Fibroblast of skin of left quadriceps (primary cell): ENCODE measurements at regions not wholly inside any gene's neighbourhood (a gene's known extent, or its start where the extent isn't known, plus 50 kb on each side); places are given as distances from the start of the nearest gene placed in this dataset.
"Not testable (repeated sequence)": the region's sequence is repeated elsewhere in the genome, so short reads cannot be mapped to it uniquely, and the experiment has no call there.

Source experiments
- DNase-seq, 2 experiments: peaks; one replicate each; pipeline ENCODE4 v3.0.0-alpha.2; 2013; ENCODE audit warnings: low read depth in 2 of 2

- DNase-seq, result no peak
These were observed 215.9 kb downstream of the RNF152 start for GRCh38 chr18:61676773-61677434.

- no peak for DNase-seq
These were observed 223.5 kb downstream of the RNF152 start for GRCh38 chr18:61669320-61669719.

GRCh38 chr18:61666876-61667590 lies 225.8 kb downstream of the RNF152 start:
- no peak for DNase-seq

GRCh38 chr18:61664419-61665084 lies 228.3 kb downstream of the RNF152 start:
- no peak for DNase-seq

- no peak for DNase-seq
These were observed 230.1 kb downstream of the RNF152 start for GRCh38 chr18:61662726-61663125.

- DNase-seq, result no peak
These were observed 234.4 kb downstream of the RNF152 start for GRCh38 chr18:61658431-61658830.

GRCh38 chr18:61657066-61657732 lies 235.6 kb downstream of the RNF152 start:
- no peak for DNase-seq

- no peak for DNase-seq
These were observed 237.2 kb downstream of the RNF152 start for GRCh38 chr18:61655630-61656029.

- DNase-seq, result no peak
These were observed 238.8 kb downstream of the RNF152 start for GRCh38 chr18:61653823-61654551.

GRCh38 chr18:61651880-61652268 lies 240.9 kb downstream of the RNF152 start:
- no peak for DNase-seq

- DNase-seq, result no peak
These were observed 241.5 kb downstream of the RNF152 start for GRCh38 chr18:61651145-61651879.

GRCh38 chr18:61643884-61644647 lies 248.7 kb downstream of the RNF152 start:
- DNase-seq, result no peak

GRCh38 chr18:61639886-61640285 lies 252.9 kb downstream of the RNF152 start:
- DNase-seq, result no peak

- DNase-seq, result no peak
These were observed 254.8 kb downstream of the RNF152 start for GRCh38 chr18:61637905-61638595.

GRCh38 chr18:61637319-61637718 lies 255.5 kb downstream of the RNF152 start:
- DNase-seq, result no peak

GRCh38 chr18:61635901-61636528 lies 256.8 kb downstream of the RNF152 start:
- DNase-seq, result peak; percentile 20 to 22

GRCh38 chr18:61628085-61628484 lies 264.7 kb downstream of the RNF152 start:
- DNase-seq, result no peak

GRCh38 chr18:61624631-61625030 lies 268.2 kb downstream of the RNF152 start:
- not testable (repeated sequence) for DNase-seq

GRCh38 chr18:61619783-61620182 lies 273.0 kb downstream of the RNF152 start:
- DNase-seq, result no peak
